CD14-positive monocyte (primary cell): ENCODE measurements at regions not wholly inside any gene's neighbourhood (a gene's known extent, or its start where the extent isn't known, plus 50 kb on each side); places are given as distances from the start of the nearest gene placed in this dataset.

Source experiments
- DNase-seq, 3 donors: peaks; one replicate each; pipeline ENCODE4 v3.0.0-alpha.2; 2011 to 2022
- H2AFZ ChIP-seq: 2 replicates; pipeline ENCODE4 v1.6.0; 2012; ENCODE audit warnings: mild to moderate bottlenecking, low read depth, low read length, inconsistent platforms; ENCODE audit not compliant: insufficient read depth, poor library complexity, severe bottlenecking
- H3K27ac ChIP-seq, 2 donors: 1 replicate in 1 of 2; 2 replicates in 1 of 2; pipeline ENCODE4 v1.5.1; 2012 to 2013; ENCODE audit warnings: low read length in 2 of 2, control low read depth in 1 of 2, inconsistent platforms in 1 of 2, low read depth in 1 of 2, mild to moderate bottlenecking in 1 of 2
- H3K27me3 ChIP-seq, 2 donors: one replicate each; pipeline versions ENCODE4 v1.6.0 to v1.6.1; 2011 to 2013; ENCODE audit warnings: low read length in 2 of 2; ENCODE audit not compliant: control insufficient read depth in 2 of 2, insufficient read depth in 2 of 2
- H3K36me3 ChIP-seq, 2 donors: replicated peaks in 1 of 2; 1 replicate in 1 of 2; 2 replicates in 1 of 2; pipeline versions ENCODE4 v1.5.1 to v1.6.1; 2012 to 2013; ENCODE audit warnings: low read length in 2 of 2, control low read depth in 1 of 2, inconsistent platforms in 1 of 2, mild to moderate bottlenecking in 1 of 2; ENCODE audit not compliant: insufficient read depth in 2 of 2, control insufficient read depth in 1 of 2
- H3K4me1 ChIP-seq, 2 donors: 1 replicate in 1 of 2; 2 replicates in 1 of 2; pipeline versions ENCODE4 v1.5.1 to v1.6.1; 2012 to 2013; ENCODE audit warnings: low read length in 2 of 2, control low read depth in 1 of 2, inconsistent platforms in 1 of 2, mild to moderate bottlenecking in 1 of 2, moderate library complexity in 1 of 2; ENCODE audit not compliant: insufficient read depth in 2 of 2, control insufficient read depth in 1 of 2
- H3K4me2 ChIP-seq: replicated peaks from 2 replicates; pipeline ENCODE3; 2012; ENCODE audit warnings: low read length, moderate library complexity, mild to moderate bottlenecking; ENCODE audit not compliant: poor library complexity, severe bottlenecking; ENCODE audit errors: extremely low read depth
- H3K4me3 ChIP-seq, 3 experiments: fragments of 200-600 bp in 1 of 3; sonication (generic) in 1 of 3; replicated peaks in 1 of 3; 1 replicate in 2 of 3; 2 replicates in 1 of 3; pipeline ENCODE4 v1.5.1; 2011 to 2013; ENCODE audit warnings: low read length in 3 of 3, mild to moderate bottlenecking in 3 of 3, control low read depth in 2 of 3, low read depth in 2 of 3, inconsistent platforms in 1 of 3, moderate library complexity in 1 of 3
- H3K79me2 ChIP-seq: 2 replicates; pipeline ENCODE4 v1.6.0; 2012; ENCODE audit warnings: mild to moderate bottlenecking, control low read depth, inconsistent platforms, low read length, moderate library complexity; ENCODE audit not compliant: insufficient read depth
- H3K9ac ChIP-seq: 2 replicates; pipeline ENCODE4 v1.6.0; 2017; ENCODE audit warnings: low read length, mild to moderate bottlenecking; ENCODE audit not compliant: insufficient read depth, poor library complexity, severe bottlenecking
- H3K9me3 ChIP-seq, 2 donors: replicated peaks in 1 of 2; 1 replicate in 1 of 2; 2 replicates in 1 of 2; pipeline versions ENCODE4 v1.5.1 to v1.6.1; 2012 to 2013; ENCODE audit warnings: low read length in 2 of 2, control low read depth in 1 of 2; ENCODE audit not compliant: control insufficient read depth in 1 of 2, insufficient read depth in 1 of 2
- H4K20me1 ChIP-seq: 2 replicates; pipeline ENCODE4 v1.6.0; 2012; ENCODE audit warnings: mild to moderate bottlenecking, low read length, control low read depth, moderate library complexity; ENCODE audit not compliant: insufficient read depth
- H3K27ac Mint-ChIP-seq, 7 donors: one replicate each; pipeline ENCODE4 v1.8.0; 2020; ENCODE audit warnings: mild to moderate bottlenecking in 7 of 7, mixed read lengths in 7 of 7, moderate library complexity in 6 of 7, inconsistent platforms in 2 of 7
- H3K27me3 Mint-ChIP-seq, 3 donors: one replicate each; pipeline ENCODE4 v1.8.0; 2021 to 2022; ENCODE audit warnings: low read depth in 3 of 3, mild to moderate bottlenecking in 3 of 3, mixed read lengths in 3 of 3, moderate library complexity in 3 of 3, inconsistent platforms in 1 of 3
- H3K36me3 Mint-ChIP-seq, 2 donors: one replicate each; pipeline ENCODE4 v1.8.0; 2020; ENCODE audit warnings: mixed read lengths in 2 of 2, inconsistent platforms in 1 of 2, mild to moderate bottlenecking in 1 of 2
- H3K4me1 Mint-ChIP-seq: one replicate; pipeline ENCODE4 v1.8.0; 2020; ENCODE audit warnings: mild to moderate bottlenecking, mixed read lengths
- H3K4me3 Mint-ChIP-seq, 2 donors: one replicate each; pipeline ENCODE4 v1.8.0; 2020; ENCODE audit warnings: mild to moderate bottlenecking in 2 of 2, mixed read lengths in 2 of 2, moderate library complexity in 1 of 2
- H3K9me3 Mint-ChIP-seq, 7 donors: one replicate each; pipeline ENCODE4 v1.8.0; 2020 to 2022; ENCODE audit warnings: mixed read lengths in 7 of 7, mild to moderate bottlenecking in 6 of 7, moderate library complexity in 6 of 7, inconsistent platforms in 2 of 7
- CTCF ChIP-seq: fragments of 200-600 bp; IDR thresholded peaks from one replicate; pipeline ENCODE4 v1.8.0; 2022; ENCODE audit warnings: antibody characterized with exemption, mild to moderate bottlenecking
- WGBS: methylation state at CpG from one replicate; pipeline ENCODE4 v1.1.5; 2013; ENCODE audit warnings: missing lambda C conversion rate; ENCODE audit not compliant: insufficient coverage; 5-methylcytosine and 5-hydroxymethylcytosine counted together
- intact Hi-C, 2 donors: fragments of 100-400 bp; cut with micrococcal nuclease; formaldehyde crosslinking; loops; one replicate each; pipeline versions ENCODE4 v1.15.0 to v1.15.1; 2023

- no peaks in the 10 kb centered on the region for H3K27me3 ChIP-seq
- H3K27me3 Mint-ChIP-seq, result peaks cover 0 to 4% (median 2%) of the 10 kb centered on the region in 3 donors
- intact Hi-C loops, result no loop called here
- no peaks in the 10 kb centered on the region for H3K4me1 ChIP-seq
- no peaks in the 10 kb centered on the region for H3K36me3 ChIP-seq
- H3K27ac Mint-ChIP-seq, result no peak overlapping the region
- H3K79me2 ChIP-seq, result no peaks in the 10 kb centered on the region
- no peak overlapping the region for H3K9ac ChIP-seq
- H4K20me1 ChIP-seq, result no peaks in the 10 kb centered on the region
- H3K27ac ChIP-seq, result no peak overlapping the region
- no peak overlapping the region for H2AFZ ChIP-seq
- no peak for TF ChIP-seq CTCF
- peaks cover 1 to 12% (median 7%) of the 10 kb centered on the region in 7 donors for H3K9me3 Mint-ChIP-seq
- no peaks in the 10 kb centered on the region for H3K36me3 Mint-ChIP-seq
- no peak overlapping the region for H3K4me3 ChIP-seq
- H3K9me3 ChIP-seq, result peaks cover 0 to 11% of the 10 kb centered on the region in 2 donors
- no peak overlapping the region for H3K4me2 ChIP-seq
- WGBS, result 95% methylated on average over 10 of the region's 11 CpGs
- no peaks in the 10 kb centered on the region for H3K4me1 Mint-ChIP-seq
- H3K4me3 Mint-ChIP-seq, result no peak overlapping the region
- no peak for DNase-seq
Measured at GRCh38 chr2:520663-521340, 156.4 kb downstream of the TMEM18 start.

- no peak overlapping the region for H3K4me2 ChIP-seq
- intact Hi-C loops, result no loop called here
Measured at GRCh38 chr2:516944-517343, 160.3 kb downstream of the TMEM18 start.

More at GRCh38 chr2:516944-517343, 160.3 kb downstream of the TMEM18 start:
- no peak overlapping the region for H2AFZ ChIP-seq
- H3K4me1 Mint-ChIP-seq, result no peaks in the 10 kb centered on the region
- H3K9ac ChIP-seq, result no peak overlapping the region
- H3K27me3 ChIP-seq, result no peaks in the 10 kb centered on the region
- no peaks in the 10 kb centered on the region for H3K4me1 ChIP-seq
- H3K79me2 ChIP-seq, result no peaks in the 10 kb centered on the region
- peaks cover 0 to 8% of the 10 kb centered on the region in 2 donors for H3K9me3 ChIP-seq
- TF ChIP-seq CTCF, result no peak
- peaks cover 0 to 2% (median 1%) of the 10 kb centered on the region in 3 donors for H3K27me3 Mint-ChIP-seq
- H3K27ac ChIP-seq, result no peak overlapping the region
- WGBS, result 100% methylated on average over 2 of the region's 5 CpGs
- H3K36me3 ChIP-seq, result no peaks in the 10 kb centered on the region
- peaks cover 0 to 14% (median 3%) of the 10 kb centered on the region in 7 donors for H3K9me3 Mint-ChIP-seq
- no peaks in the 10 kb centered on the region for H4K20me1 ChIP-seq
- H3K4me3 ChIP-seq, result no peak overlapping the region
- no peak for DNase-seq
- no peaks in the 10 kb centered on the region for H3K36me3 Mint-ChIP-seq
- no peak overlapping the region for H3K4me3 Mint-ChIP-seq
- H3K27ac Mint-ChIP-seq, result no peak overlapping the region
